Osteocyte (in vitro differentiated cells): ENCODE measurements at regions not wholly inside any gene's neighbourhood (a gene's known extent, or its start where the extent isn't known, plus 50 kb on each side); places are given as distances from the start of the nearest gene placed in this dataset.

Source experiments
- DNase-seq: peaks from one replicate; pipeline ENCODE4 v3.0.0; 2021; ENCODE audit warnings: mixed read lengths; ENCODE audit not compliant: unreplicated experiment; ENCODE audit errors: extremely low spot score
- H3K27ac Mint-ChIP-seq: one replicate; pipeline ENCODE4 v1.8.0; 2021; ENCODE audit warnings: mild to moderate bottlenecking, mixed read lengths; ENCODE audit not compliant: unreplicated experiment
- H3K27me3 Mint-ChIP-seq: one replicate; pipeline ENCODE4 v1.8.0; 2021; ENCODE audit warnings: mixed read lengths; ENCODE audit not compliant: unreplicated experiment
- H3K36me3 Mint-ChIP-seq: one replicate; pipeline ENCODE4 v1.8.0; 2021; ENCODE audit warnings: mixed read lengths; ENCODE audit not compliant: unreplicated experiment
- H3K4me1 Mint-ChIP-seq: one replicate; pipeline ENCODE4 v1.8.0; 2021; ENCODE audit warnings: mixed read lengths; ENCODE audit not compliant: unreplicated experiment
- H3K4me3 Mint-ChIP-seq: one replicate; pipeline ENCODE4 v1.8.0; 2021; ENCODE audit warnings: mild to moderate bottlenecking, moderate library complexity, mixed read lengths; ENCODE audit not compliant: unreplicated experiment
- H3K9me3 Mint-ChIP-seq: one replicate; pipeline ENCODE4 v1.8.0; 2021; ENCODE audit warnings: mixed read lengths; ENCODE audit not compliant: unreplicated experiment
- CTCF ChIP-seq: fragments of 200-600 bp; sonication (generic); IDR thresholded peaks from 2 replicates; pipeline ENCODE4 v1.5.0; 2021; ENCODE audit warnings: antibody characterized with exemption, mild to moderate bottlenecking, moderate library complexity

- Mint-ChIP-seq H3K27ac (no peak overlapping the region), H3K4me3 (no peak overlapping the region), H3K36me3 (no peaks in the 10 kb centered on the region), H3K9me3 (peaks cover 13% of the 10 kb centered on the region), H3K27me3 (peaks cover 5% of the 10 kb centered on the region), H3K4me1 (no peaks in the 10 kb centered on the region)
- TF ChIP-seq CTCF, result peak; percentile 55
- DNase-seq, result no peak
Measured at GRCh38 chr2:24421668-24422067, 61.3 kb upstream of the ITSN2 start.

- DNase-seq, result no peak
- Mint-ChIP-seq H3K27ac (no peak overlapping the region), H3K36me3 (no peaks in the 10 kb centered on the region), H3K4me3 (no peak overlapping the region), H3K27me3 (peaks cover 5% of the 10 kb centered on the region), H3K9me3 (peaks cover 13% of the 10 kb centered on the region), H3K4me1 (no peaks in the 10 kb centered on the region)
- no peak for TF ChIP-seq CTCF
Measured at GRCh38 chr2:24420373-24420772, 60.0 kb upstream of the ITSN2 start.

- H3K9me3 Mint-ChIP-seq, result peaks cover 13% of the 10 kb centered on the region
Measured at GRCh38 chr2:24418166-24418841, 58.0 kb upstream of the ITSN2 start.

GRCh38 chr2:24412812-24413211 lies 52.5 kb upstream of the ITSN2 start:
- peaks cover 4% of the 10 kb centered on the region for H3K27me3 Mint-ChIP-seq
- no peak overlapping the region for H3K27ac Mint-ChIP-seq
- H3K4me1 Mint-ChIP-seq, result peaks cover 3% of the 10 kb centered on the region
- TF ChIP-seq CTCF, result no peak
- no peaks in the 10 kb centered on the region for H3K36me3 Mint-ChIP-seq
- no peak for DNase-seq
- no peak overlapping the region for H3K4me3 Mint-ChIP-seq
- no peaks in the 10 kb centered on the region for H3K9me3 Mint-ChIP-seq

More at GRCh38 chr2:24418166-24418841, 58.0 kb upstream of the ITSN2 start:
- Mint-ChIP-seq H3K4me1 (no peaks in the 10 kb centered on the region), H3K4me3 (no peak overlapping the region), H3K36me3 (no peaks in the 10 kb centered on the region), H3K27ac (no peak overlapping the region), H3K27me3 (no peaks in the 10 kb centered on the region)
- TF ChIP-seq CTCF, result no peak
- no peak for DNase-seq

- H3K36me3 Mint-ChIP-seq, result no peaks in the 10 kb centered on the region
- no peak for DNase-seq
- peaks cover 7% of the 10 kb centered on the region for H3K27me3 Mint-ChIP-seq
- no peak overlapping the region for H3K27ac Mint-ChIP-seq
- no peak overlapping the region for H3K4me3 Mint-ChIP-seq
- TF ChIP-seq CTCF, result no peak
- no peaks in the 10 kb centered on the region for H3K9me3 Mint-ChIP-seq
- H3K4me1 Mint-ChIP-seq, result peaks cover 3% of the 10 kb centered on the region
Measured at GRCh38 chr2:24411488-24412151, 51.3 kb upstream of the ITSN2 start.
